Retinal pigment epithelial cell (primary cell): ENCODE measurements at regions not wholly inside any gene's neighbourhood (a gene's known extent, or its start where the extent isn't known, plus 50 kb on each side); places are given as distances from the start of the nearest gene placed in this dataset.

ENCODE experiments used
- DNase-seq: peaks from one replicate; pipeline ENCODE4 v3.0.0-alpha.2; 2010; ENCODE audit warnings: low read depth
- H3K4me3 ChIP-seq: 2 replicates; pipeline ENCODE4 v1.5.1; 2011; ENCODE audit warnings: mild to moderate bottlenecking, low read length, control low read depth, moderate library complexity
- TF ChIP-seq, protein P1 (sequence below): conservative IDR thresholded peaks from 2 replicates; pipeline ENCODE4 v1.5.1; 2011; ENCODE audit warnings: low read depth, low read length, control low read depth, inconsistent platforms

- DNase-seq: no peak
- TF ChIP-seq, protein P1, sequence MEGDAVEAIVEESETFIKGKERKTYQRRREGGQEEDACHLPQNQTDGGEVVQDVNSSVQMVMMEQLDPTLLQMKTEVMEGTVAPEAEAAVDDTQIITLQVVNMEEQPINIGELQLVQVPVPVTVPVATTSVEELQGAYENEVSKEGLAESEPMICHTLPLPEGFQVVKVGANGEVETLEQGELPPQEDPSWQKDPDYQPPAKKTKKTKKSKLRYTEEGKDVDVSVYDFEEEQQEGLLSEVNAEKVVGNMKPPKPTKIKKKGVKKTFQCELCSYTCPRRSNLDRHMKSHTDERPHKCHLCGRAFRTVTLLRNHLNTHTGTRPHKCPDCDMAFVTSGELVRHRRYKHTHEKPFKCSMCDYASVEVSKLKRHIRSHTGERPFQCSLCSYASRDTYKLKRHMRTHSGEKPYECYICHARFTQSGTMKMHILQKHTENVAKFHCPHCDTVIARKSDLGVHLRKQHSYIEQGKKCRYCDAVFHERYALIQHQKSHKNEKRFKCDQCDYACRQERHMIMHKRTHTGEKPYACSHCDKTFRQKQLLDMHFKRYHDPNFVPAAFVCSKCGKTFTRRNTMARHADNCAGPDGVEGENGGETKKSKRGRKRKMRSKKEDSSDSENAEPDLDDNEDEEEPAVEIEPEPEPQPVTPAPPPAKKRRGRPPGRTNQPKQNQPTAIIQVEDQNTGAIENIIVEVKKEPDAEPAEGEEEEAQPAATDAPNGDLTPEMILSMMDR: no peak
Measured at GRCh38 chr14:101509730-101510371, 51.4 kb upstream of the DIO3 start.

GRCh38 chr14:101511199-101511598 lies 50.1 kb upstream of the DIO3 start:
- no peak for DNase-seq
- TF ChIP-seq, protein P1: no peak
- H3K4me3 ChIP-seq: no peak overlapping the region

More at GRCh38 chr14:101509730-101510371, 51.4 kb upstream of the DIO3 start:
- no peak overlapping the region for H3K4me3 ChIP-seq
